T-cell (primary cell): ENCODE measurements at regions not wholly inside any gene's neighbourhood (a gene's known extent, or its start where the extent isn't known, plus 50 kb on each side); places are given as distances from the start of the nearest gene placed in this dataset.

Experiments used
- ATAC-seq, 4 experiments: fragments of 200-7000 bp in 3 of 4; fragments of 150-1000 bp in 1 of 4; cut with Tn5 transposase; replicated peaks in 1 of 4; 1 replicate in 3 of 4; 2 replicates in 1 of 4; pipeline ENCODE4 v1.10.0; 2021; ENCODE audit warnings: moderate library complexity in 3 of 4, mild to moderate bottlenecking in 2 of 4, moderate number of reproducible peaks in 1 of 4
- CTCF ChIA-PET, 2 donors: fragments of 300-600 bp; sonication (Branson Sonifier 250); formaldehyde crosslinking; loops; one replicate each; lab custom pipeline; 2022; ENCODE audit warnings: antibody characterized with exemption in 2 of 2; lab: Charles Lee
- POLR2A ChIA-PET, 2 donors: fragments of 300-600 bp; sonication (Branson Sonifier 250); formaldehyde crosslinking; loops; one replicate each; lab custom pipeline; 2022; ENCODE audit warnings: antibody characterized with exemption in 2 of 2; lab: Charles Lee
- DNase-seq, 35 experiments: peaks; one replicate each; pipeline versions ENCODE4 v3.0.0 to v3.0.0-alpha.2; 2013 to 2023
- H3K27ac ChIP-seq: one replicate; pipeline ENCODE4 v1.5.1; 2013; ENCODE audit warnings: low read length
- H3K27me3 ChIP-seq, 2 experiments: replicated peaks in 1 of 2; 1 replicate in 1 of 2; 2 replicates in 1 of 2; pipeline versions ENCODE4 v1.6.1 to v1.7.0; 2013; ENCODE audit warnings: low read length in 1 of 2, mixed read lengths in 1 of 2; ENCODE audit not compliant: control insufficient read depth in 2 of 2, insufficient read depth in 2 of 2; ENCODE audit errors: extremely low read depth in 1 of 2
- H3K36me3 ChIP-seq, 2 donors: 1 replicate in 1 of 2; 2 replicates in 1 of 2; pipeline versions ENCODE4 v1.6.1 to v1.7.0; 2013; ENCODE audit warnings: low read length in 1 of 2; ENCODE audit not compliant: control insufficient read depth in 2 of 2, insufficient read depth in 1 of 2; ENCODE audit errors: extremely low read depth in 1 of 2
- H3K4me1 ChIP-seq, 2 experiments: 1 replicate in 1 of 2; 2 replicates in 1 of 2; pipeline versions ENCODE4 v1.6.1 to v1.7.0; 2013; ENCODE audit warnings: low read length in 2 of 2, mixed read lengths in 1 of 2; ENCODE audit not compliant: insufficient read depth in 2 of 2, control insufficient read depth in 1 of 2; ENCODE audit errors: extremely low read depth in 1 of 2
- H3K4me3 ChIP-seq, 2 donors: 1 replicate in 1 of 2; 2 replicates in 1 of 2; pipeline versions ENCODE4 v1.5.1 to v1.7.0; 2013; ENCODE audit warnings: mild to moderate bottlenecking in 2 of 2, low read length in 1 of 2, moderate library complexity in 1 of 2; ENCODE audit not compliant: control insufficient read depth in 1 of 2; ENCODE audit errors: extremely low read depth in 1 of 2
- H3K9me3 ChIP-seq: 2 replicates; pipeline ENCODE4 v1.7.0; 2013
- H3K27ac Mint-ChIP-seq, 2 donors: one replicate each; pipeline ENCODE4 v1.8.0; 2020 to 2021; ENCODE audit warnings: mild to moderate bottlenecking in 2 of 2, mixed read lengths in 2 of 2
- H3K27me3 Mint-ChIP-seq, 2 donors: one replicate each; pipeline ENCODE4 v1.8.0; 2021 to 2022; ENCODE audit warnings: mixed read lengths in 2 of 2
- H3K36me3 Mint-ChIP-seq: one replicate; pipeline ENCODE4 v1.8.0; 2021; ENCODE audit warnings: mixed read lengths
- H3K4me1 Mint-ChIP-seq, 3 donors: one replicate each; pipeline ENCODE4 v1.8.0; 2020 to 2022; ENCODE audit warnings: mixed read lengths in 3 of 3, mild to moderate bottlenecking in 1 of 3
- H3K4me3 Mint-ChIP-seq, 3 donors: one replicate each; pipeline ENCODE4 v1.8.0; 2020 to 2022; ENCODE audit warnings: mild to moderate bottlenecking in 3 of 3, mixed read lengths in 3 of 3, moderate library complexity in 3 of 3
- H3K9me3 Mint-ChIP-seq, 3 donors: one replicate each; pipeline ENCODE4 v1.8.0; 2020 to 2022; ENCODE audit warnings: mixed read lengths in 3 of 3
- WGBS: methylation state at CpG from one replicate; pipeline ENCODE4 v1.1.5; 2013; ENCODE audit warnings: missing lambda C conversion rate; ENCODE audit not compliant: insufficient coverage; 5-methylcytosine and 5-hydroxymethylcytosine counted together

DNA sequence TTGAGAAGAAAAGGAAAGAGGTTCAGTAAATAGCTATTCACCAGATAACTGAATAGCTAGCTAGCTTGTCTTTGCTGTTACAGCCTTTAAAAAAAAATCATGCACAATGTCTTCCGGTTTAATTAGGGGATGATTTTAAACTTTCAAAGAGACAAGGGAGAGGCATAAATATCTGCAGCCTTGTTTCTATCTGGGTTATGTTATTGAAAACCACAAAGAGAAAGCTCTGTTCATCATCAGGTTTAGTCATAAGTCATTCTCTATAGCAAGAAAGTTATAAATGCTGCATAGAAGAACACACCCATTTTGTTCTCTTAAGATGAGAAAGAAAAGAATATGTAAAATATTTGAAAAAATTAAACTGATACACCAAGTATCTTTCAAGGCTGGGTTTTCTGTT is 1046.9 kb downstream of the AACS start:
- Histone ChIP-seq H3K27me3 (no peaks in the 10 kb centered on the region), H3K4me1 (no peaks in the 10 kb centered on the region), H3K36me3 (no peaks in the 10 kb centered on the region), H3K4me3 (no peak overlapping the region), H3K27ac (no peak overlapping the region), H3K9me3 (no peaks in the 10 kb centered on the region)
- no peak overlapping the region for H3K4me3 Mint-ChIP-seq
- H3K36me3 Mint-ChIP-seq, result no peaks in the 10 kb centered on the region
- no peak overlapping the region for H3K27ac Mint-ChIP-seq
- ATAC-seq (no peak), DNase-seq (no peak)
- no CpG with 5 or more reads among the region's 1 CpG for WGBS
- CTCF ChIA-PET, result no interaction called here
- POLR2A ChIA-PET, result interaction anchor here in 1 of 2 donors (0.6 kb wide), 1 partner anchor 390 kb away, joined by 3 read pairs; no protein-coding TSS in a partner anchor
- no peaks in the 10 kb centered on the region for H3K4me1 Mint-ChIP-seq
- H3K9me3 Mint-ChIP-seq, result peaks cover 2 to 14% (median 2%) of the 10 kb centered on the region in 3 donors
- H3K27me3 Mint-ChIP-seq, result no peaks in the 10 kb centered on the region

DNA sequence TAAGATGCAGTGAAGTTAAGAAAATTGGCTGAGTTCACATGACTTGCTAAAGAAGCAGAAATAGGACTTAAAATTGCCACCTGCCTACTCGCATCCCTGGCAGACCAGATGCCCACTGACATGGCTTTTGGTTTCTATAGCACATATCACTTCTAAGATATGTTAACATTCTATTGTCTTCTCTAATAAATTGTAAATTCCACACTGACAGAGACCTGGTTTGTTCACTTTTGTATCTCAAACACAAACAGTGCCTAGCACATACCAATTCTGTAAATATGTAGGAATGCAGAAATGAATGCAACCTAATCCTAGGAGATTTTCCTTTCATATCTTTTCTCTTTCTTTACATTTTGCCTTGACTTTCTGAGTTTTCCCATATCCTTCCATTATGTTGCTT is 1047.6 kb downstream of the AACS start:
- WGBS, result 63% methylated on average over 1 of the region's 1 CpG
- Histone ChIP-seq H3K27ac (no peak overlapping the region), H3K27me3 (no peaks in the 10 kb centered on the region), H3K4me3 (no peak overlapping the region), H3K36me3 (no peaks in the 10 kb centered on the region), H3K4me1 (no peaks in the 10 kb centered on the region), H3K9me3 (no peaks in the 10 kb centered on the region)
- Mint-ChIP-seq H3K4me1 (no peaks in the 10 kb centered on the region), H3K27ac (no peak overlapping the region), H3K4me3 (no peak overlapping the region), H3K27me3 (no peaks in the 10 kb centered on the region), H3K9me3 (peaks cover 2 to 14% (median 2%) of the 10 kb centered on the region in 3 donors), H3K36me3 (no peaks in the 10 kb centered on the region)
- CTCF ChIA-PET, result interaction anchor here in 1 of 2 donors (0.6 kb wide), 1 partner anchor 205 kb away, joined by 3 read pairs; no protein-coding TSS in a partner anchor
- POLR2A ChIA-PET, result interaction anchor here in 1 of 2 donors (0.6 kb wide), 1 partner anchor 389 kb away, joined by 3 read pairs; no protein-coding TSS in a partner anchor
- DNase-seq (no peak), ATAC-seq (no peak)

DNA sequence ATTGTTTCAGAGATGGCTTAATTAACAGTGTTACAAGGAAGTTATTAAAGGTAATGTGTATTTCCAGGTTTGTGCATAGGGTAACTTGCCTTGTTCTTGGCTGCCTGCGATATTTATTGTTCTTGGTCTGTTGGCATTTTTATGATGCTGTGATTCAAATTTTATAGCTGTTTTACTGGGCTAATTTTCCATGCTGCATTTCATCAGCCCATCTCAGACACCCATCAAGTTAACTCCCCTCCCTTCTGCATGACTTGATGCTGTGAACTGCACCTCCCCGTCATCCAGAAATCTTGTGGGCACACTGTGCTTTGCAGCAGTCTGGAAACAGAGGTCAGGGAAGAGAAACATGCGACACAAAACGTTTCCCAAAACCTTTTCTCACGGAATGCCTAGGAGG is 1049.2 kb downstream of the AACS start:
- Mint-ChIP-seq H3K36me3 (no peaks in the 10 kb centered on the region), H3K9me3 (peaks cover 2 to 14% (median 2%) of the 10 kb centered on the region in 3 donors), H3K4me1 (no peaks in the 10 kb centered on the region), H3K4me3 (no peak overlapping the region), H3K27me3 (no peaks in the 10 kb centered on the region), H3K27ac (no peak overlapping the region)
- no peak overlapping the region for H3K27ac ChIP-seq
- H3K4me1 ChIP-seq, result no peaks in the 10 kb centered on the region
- ChIA-PET CTCF (no interaction called here), POLR2A (no interaction called here)
- ATAC-seq (no peak), DNase-seq (no peak)
- H3K27me3 ChIP-seq, result no peaks in the 10 kb centered on the region
- H3K36me3 ChIP-seq, result no peaks in the 10 kb centered on the region
- H3K9me3 ChIP-seq, result no peaks in the 10 kb centered on the region
- WGBS, result no CpG with 5 or more reads among the region's 5 CpGs
- no peak overlapping the region for H3K4me3 ChIP-seq

DNA sequence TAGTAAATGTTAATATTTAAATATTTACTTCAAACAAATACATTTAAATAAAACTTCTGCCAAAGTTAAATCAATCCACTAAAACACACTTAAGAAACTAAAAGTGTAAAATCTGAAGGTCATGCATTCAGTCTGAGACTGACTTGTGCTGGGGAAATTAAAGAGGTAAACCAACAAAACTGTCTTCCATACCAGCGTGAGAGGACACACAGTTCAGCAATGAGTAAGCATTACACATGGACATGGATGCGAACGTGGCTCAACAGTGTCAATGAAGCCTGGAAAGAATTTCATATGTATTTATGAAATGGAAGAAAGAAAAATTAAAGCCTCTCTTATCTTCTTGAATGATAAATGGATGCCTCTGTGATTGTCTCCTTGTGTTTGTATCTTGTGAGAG is 1052.3 kb downstream of the AACS start:
- POLR2A ChIA-PET, result no interaction called here
- no peaks in the 10 kb centered on the region for H3K36me3 ChIP-seq
- DNase-seq, result no peak
- CTCF ChIA-PET, result interaction anchor here in 1 of 2 donors (0.5 kb wide), 1 partner anchor 1261 kb away, joined by 4 read pairs; no protein-coding TSS in a partner anchor
- H3K27ac Mint-ChIP-seq, result no peak overlapping the region
- H3K4me1 ChIP-seq, result no peaks in the 10 kb centered on the region
- H3K4me1 Mint-ChIP-seq, result no peaks in the 10 kb centered on the region
- peaks cover 2 to 9% (median 2%) of the 10 kb centered on the region in 3 donors for H3K9me3 Mint-ChIP-seq
- H3K27me3 ChIP-seq, result no peaks in the 10 kb centered on the region
- no CpG with 5 or more reads among the region's 3 CpGs for WGBS
- H3K27ac ChIP-seq, result no peak overlapping the region
- H3K27me3 Mint-ChIP-seq, result no peaks in the 10 kb centered on the region
- H3K4me3 ChIP-seq, result no peak overlapping the region
- no peaks in the 10 kb centered on the region for H3K9me3 ChIP-seq
- ATAC-seq, result no peak
- no peak overlapping the region for H3K4me3 Mint-ChIP-seq
- no peaks in the 10 kb centered on the region for H3K36me3 Mint-ChIP-seq

DNA sequence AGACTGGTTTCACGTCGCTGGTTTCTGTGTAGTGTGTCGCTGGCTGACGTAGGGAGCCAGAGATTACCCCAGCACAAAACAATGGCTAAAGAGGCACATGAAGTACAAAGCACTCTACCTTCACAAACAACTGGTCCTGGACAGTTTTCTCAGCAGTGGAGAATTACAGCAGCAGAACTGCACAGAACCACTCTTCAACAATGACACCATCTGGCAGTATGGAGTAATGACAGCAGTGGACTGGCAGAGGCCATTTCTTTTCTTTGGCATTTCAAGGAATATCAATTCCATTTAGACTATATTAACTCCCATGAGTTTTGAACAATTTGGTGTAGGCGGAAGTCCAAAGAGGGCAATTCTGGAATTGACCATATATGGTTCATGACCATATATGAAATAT is 1074.1 kb downstream of the AACS start:
- H3K4me1 ChIP-seq, result no peaks in the 10 kb centered on the region
- Mint-ChIP-seq H3K36me3 (no peaks in the 10 kb centered on the region), H3K4me3 (no peak overlapping the region), H3K27me3 (no peaks in the 10 kb centered on the region), H3K9me3 (peaks cover 39 to 46% (median 42%) of the 10 kb centered on the region in 3 donors), H3K4me1 (no peaks in the 10 kb centered on the region), H3K27ac (no peak overlapping the region)
- ATAC-seq (no peak), DNase-seq (no peak)
- no peaks in the 10 kb centered on the region for H3K36me3 ChIP-seq
- no peak overlapping the region for H3K4me3 ChIP-seq
- H3K27ac ChIP-seq, result no peak overlapping the region
- ChIA-PET CTCF (interaction anchor here in 1 of 2 donors (0.6 kb wide), 1 partner anchor 16 kb away, joined by 3 read pairs; no protein-coding TSS in a partner anchor), POLR2A (no interaction called here)
- WGBS, result 83% methylated on average over 4 of the region's 5 CpGs
- peaks cover 0 to 6% of the 10 kb centered on the region in 2 experiments for H3K27me3 ChIP-seq
- peaks cover 9% of the 10 kb centered on the region for H3K9me3 ChIP-seq

DNA sequence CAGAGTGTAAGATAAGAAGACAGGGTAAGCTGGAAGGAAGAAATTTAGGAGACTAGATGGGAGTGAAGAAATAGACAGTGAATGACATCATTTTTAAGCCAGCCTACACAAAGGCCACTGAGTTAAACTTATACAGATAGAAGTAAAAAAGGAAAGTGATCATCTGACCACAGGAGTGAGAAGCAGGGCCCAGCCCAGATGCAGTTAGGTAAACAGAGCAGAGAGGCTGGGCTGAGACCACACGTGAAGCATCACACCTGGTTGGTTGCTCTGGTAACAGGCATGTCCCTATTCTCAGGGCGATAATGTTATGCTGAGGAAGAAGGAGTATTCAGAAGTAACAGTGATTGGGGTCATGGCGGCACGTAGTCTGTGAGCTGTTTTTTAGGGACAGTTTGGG is 1079.4 kb downstream of the AACS start:
- Mint-ChIP-seq H3K27me3 (no peaks in the 10 kb centered on the region), H3K9me3 (peaks cover 5 to 18% (median 10%) of the 10 kb centered on the region in 3 donors), H3K36me3 (no peaks in the 10 kb centered on the region), H3K4me3 (no peak overlapping the region), H3K4me1 (no peaks in the 10 kb centered on the region), H3K27ac (no peak overlapping the region)
- DNase-seq, result no peak
- H3K27ac ChIP-seq, result no peak overlapping the region
- no peak for ATAC-seq
- no peaks in the 10 kb centered on the region for H3K36me3 ChIP-seq
- ChIA-PET POLR2A (no interaction called here), CTCF (no interaction called here)
- H3K27me3 ChIP-seq, result no peaks in the 10 kb centered on the region
- WGBS, result 72% methylated on average over 2 of the region's 4 CpGs
- no peak overlapping the region for H3K4me3 ChIP-seq
- peaks cover 3% of the 10 kb centered on the region for H3K9me3 ChIP-seq
- no peaks in the 10 kb centered on the region for H3K4me1 ChIP-seq

DNA sequence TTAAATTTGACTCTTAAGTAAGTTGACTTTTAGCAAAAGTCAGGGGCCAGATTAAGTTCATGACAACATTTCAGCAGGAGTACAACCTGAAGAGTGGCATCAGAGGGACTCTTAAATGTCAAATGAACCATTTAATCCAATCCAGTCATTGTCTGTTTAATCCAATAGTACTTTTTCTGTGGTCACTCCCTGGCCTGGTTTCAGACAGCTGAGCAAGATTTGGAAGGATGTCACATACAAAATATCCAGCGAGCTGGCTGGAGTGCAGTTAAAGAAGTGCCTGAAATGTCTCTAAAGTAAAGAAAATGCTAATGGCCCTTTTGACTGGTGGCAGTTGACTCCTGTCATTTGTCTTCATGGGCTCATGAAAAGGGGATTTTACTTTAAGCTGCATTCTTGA is 1082.1 kb downstream of the AACS start:
- Mint-ChIP-seq H3K27ac (no peak overlapping the region), H3K36me3 (no peaks in the 10 kb centered on the region), H3K9me3 (peaks cover 0 to 14% (median 8%) of the 10 kb centered on the region in 3 donors), H3K27me3 (no peaks in the 10 kb centered on the region), H3K4me1 (no peaks in the 10 kb centered on the region), H3K4me3 (no peak overlapping the region)
- Histone ChIP-seq H3K27me3 (no peaks in the 10 kb centered on the region), H3K9me3 (no peaks in the 10 kb centered on the region), H3K36me3 (no peaks in the 10 kb centered on the region), H3K27ac (no peak overlapping the region), H3K4me3 (no peak overlapping the region), H3K4me1 (no peaks in the 10 kb centered on the region)
- ChIA-PET POLR2A (no interaction called here), CTCF (no interaction called here)
- WGBS, result 14% methylated on average over 1 of the region's 1 CpG
- DNase-seq (no peak), ATAC-seq (no peak)
